NOMO-1 treated with DMSO at 0.1 percent for 48 hours (cell line): ENCODE measurements at regions not wholly inside any gene's neighbourhood (a gene's known extent, or its start where the extent isn't known, plus 50 kb on each side); places are given as distances from the start of the nearest gene placed in this dataset.
"Not testable (repeated sequence)": the region's sequence is repeated elsewhere in the genome, so short reads cannot be mapped to it uniquely, and the experiment has no call there.

Experiments
- DNase-seq: peaks from one replicate; lab custom pipeline; 2025; ENCODE audit not compliant: unreplicated experiment; lab: John Stamatoyannopoulos, UW

DNA sequence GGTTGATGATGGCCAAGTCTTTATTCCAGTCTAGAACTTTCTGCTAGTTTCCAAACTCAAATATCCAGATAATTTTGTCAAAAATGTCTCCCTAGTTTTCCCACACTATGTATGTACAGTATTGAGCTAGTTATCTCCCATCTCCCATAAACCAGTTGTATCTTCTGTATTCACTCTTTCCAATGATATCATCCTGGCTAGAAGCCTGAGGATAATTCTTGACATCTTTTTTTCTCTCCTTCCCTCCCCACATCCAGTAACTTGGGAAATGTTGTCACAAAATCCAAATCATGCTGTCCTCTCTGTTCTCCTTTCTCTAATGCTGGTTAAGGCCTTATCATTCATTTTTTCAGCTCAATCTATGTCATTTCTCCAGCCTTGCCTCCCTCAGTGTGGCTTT is 553.8 kb upstream of the FANCL start:
- no peak for DNase-seq

DNA sequence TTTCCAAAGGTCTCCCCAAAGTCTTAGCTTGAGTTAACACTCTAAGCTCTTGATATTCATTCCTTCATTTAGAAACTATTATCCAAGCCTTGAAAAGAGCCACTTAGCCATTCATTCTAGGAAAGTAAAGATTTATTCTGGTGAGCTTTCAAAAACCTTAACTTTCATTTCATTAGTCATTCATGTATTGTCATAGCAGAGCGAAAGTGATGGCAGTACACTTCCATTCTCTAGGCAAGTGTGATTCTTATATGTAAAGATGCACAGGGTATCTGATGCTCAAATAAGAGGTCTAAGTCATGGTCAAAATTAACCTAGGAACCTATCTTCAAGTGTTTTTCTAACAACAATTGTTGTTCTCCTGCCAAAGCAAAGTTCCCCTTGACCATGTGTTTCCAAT is 553.0 kb upstream of the FANCL start:
- no peak for DNase-seq

GRCh38 chr2:58788402-58788801 is 547.3 kb upstream of the FANCL start:
- DNase-seq = no peak

GRCh38 chr2:58770846-58771245 is 529.7 kb upstream of the FANCL start:
- no peak for DNase-seq

DNA sequence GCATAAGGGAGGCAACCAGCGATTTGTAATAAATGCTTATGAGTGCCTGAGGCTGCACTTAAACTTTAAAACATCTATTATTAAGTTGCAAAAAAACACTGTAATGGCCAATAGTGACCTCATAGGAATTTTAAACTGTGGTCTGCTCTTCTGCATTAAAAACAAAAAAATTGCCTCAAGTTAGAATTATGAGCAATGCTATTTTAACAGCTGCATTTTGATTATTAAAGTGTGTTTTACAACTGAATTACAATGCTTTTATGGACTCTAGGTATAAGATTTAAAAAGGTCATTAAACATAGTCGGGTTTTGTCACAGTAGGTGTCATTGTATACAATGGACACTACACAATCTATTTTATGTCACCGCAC is 528.7 kb upstream of the FANCL start:
- DNase-seq = no peak

- DNase-seq = no peak
Measured at GRCh38 chr2:58769111-58769863, 528.2 kb upstream of the FANCL start.

DNA sequence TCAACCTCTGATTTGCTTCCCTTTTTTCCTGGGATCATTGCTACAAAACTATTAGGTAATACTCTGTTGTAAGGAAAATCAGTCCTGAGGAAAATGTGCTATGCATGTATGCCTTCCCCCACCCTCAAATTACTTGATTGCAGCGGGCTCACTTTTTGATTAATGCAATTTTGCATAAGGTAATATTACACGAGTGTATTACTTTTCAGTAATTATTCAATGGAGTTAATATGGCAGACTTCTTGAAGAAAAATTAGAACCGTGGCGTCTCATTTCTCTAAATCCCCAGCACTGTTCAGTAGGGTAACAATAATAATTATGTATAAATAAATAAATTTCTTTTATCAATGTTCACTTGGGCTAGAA is 527.6 kb upstream of the FANCL start:
- no peak for DNase-seq

DNA sequence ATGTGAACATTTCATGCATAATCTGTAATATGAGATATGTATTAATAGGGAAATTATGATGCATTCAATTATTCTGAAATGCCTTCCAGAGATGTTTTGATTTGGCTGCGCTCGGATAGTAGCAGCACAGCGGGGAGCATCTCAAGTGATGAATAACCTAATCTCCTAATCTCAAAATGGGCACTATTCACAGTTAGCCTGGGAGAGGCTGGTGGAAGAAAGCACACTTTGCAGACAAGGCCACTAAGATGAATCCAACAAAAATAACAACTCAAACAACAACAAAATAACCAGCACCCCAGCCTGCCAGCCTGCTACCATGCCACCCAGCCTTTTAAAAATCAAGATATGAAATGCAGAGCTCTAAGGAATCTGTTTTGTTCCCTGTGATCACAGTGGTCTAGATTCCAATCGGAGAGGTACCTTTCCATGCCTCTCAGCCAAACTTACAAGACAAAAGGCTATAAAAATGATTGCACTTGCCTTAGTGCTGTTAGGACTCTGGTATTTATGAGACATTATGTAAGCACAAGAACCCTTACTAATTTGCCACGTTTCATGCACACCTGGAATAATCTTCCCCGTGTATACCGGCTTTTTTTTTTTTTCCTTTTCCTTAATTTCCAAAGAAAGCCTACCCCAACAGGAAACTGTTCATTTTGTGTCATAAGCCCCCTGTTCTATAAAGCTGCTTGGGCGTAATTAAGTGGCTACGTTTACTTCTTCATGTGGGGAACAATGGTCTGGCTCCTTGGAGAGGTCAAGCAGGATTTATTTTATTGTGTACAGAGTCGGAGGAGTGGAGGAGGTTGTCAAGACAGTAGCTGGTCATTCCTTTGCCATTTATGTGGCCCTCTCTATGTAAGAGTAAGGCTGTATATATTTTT is 526.9 kb upstream of the FANCL start:
- no peak for DNase-seq

- DNase-seq = no peak
Measured at GRCh38 chr2:58764338-58765104, 523.4 kb upstream of the FANCL start.

DNA sequence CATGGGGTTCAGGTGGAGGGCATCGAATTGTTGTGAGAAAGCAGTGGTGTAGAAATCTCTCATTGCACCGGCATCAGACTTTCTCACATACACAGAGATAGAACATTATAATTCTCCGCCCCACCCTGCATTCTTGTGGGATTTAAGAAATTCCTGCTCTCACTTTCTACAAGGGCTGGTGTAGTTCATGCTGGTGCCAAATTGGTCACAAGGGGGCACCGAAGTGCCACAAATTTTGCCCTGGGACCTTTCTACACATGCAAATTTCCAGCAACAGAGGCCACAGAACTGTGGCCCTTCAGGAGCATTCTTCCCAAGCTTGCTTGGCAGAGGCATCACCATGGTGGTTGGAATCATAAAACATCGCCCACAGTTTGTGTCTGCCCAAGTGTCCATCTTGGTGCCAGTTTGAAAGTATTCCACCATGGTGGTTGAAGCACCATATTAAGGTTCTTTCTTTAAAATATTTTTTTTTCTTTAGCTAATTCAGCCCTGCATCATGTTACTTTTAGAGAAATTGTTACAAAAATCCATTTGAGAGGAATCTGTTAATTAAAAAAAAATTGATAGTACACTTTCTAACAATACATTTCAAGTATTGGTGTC is 521.2 kb upstream of the FANCL start:
- peak; percentile 11 for DNase-seq

DNA sequence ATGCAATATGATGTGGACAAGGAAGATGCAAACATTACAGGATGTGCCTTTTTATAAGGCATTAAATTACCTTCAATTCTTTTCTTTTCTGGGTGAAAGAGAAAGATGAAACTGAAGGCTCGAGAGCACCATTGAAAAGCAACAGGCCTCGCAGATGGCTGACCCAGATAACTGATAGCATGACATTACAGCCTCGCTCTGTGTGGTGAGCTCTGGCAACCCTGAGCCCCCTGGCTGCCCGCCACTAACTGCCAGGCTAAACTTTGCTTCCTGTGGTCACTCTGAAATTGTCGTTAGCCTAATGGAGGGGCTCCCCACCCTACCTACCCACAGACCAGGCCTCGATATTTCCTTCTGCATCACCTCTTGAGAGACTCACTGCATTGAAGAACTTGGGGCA is 516.8 kb upstream of the FANCL start:
- no peak for DNase-seq

DNA sequence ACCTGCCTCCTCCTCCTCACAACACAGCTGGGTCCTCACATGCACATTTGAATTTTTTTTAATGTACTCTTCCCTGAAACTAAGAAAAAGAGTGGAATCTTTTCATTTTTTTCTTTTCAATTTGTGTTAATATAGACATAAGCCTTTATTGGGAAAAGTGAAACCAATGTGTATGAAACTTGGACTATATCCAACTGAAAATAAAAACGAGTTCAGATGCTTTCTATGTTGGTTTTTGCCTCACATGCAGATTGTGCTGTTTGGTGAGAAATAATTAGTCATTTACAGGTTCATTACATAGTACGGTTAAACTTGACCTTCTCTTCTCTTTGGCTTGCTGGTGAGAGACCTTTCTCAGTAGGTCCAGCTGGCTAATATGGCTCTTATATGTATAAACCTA is 515.2 kb upstream of the FANCL start:
- DNase-seq = no peak

GRCh38 chr2:58752507-58752906 is 511.4 kb upstream of the FANCL start:
- not testable (repeated sequence) for DNase-seq

DNA sequence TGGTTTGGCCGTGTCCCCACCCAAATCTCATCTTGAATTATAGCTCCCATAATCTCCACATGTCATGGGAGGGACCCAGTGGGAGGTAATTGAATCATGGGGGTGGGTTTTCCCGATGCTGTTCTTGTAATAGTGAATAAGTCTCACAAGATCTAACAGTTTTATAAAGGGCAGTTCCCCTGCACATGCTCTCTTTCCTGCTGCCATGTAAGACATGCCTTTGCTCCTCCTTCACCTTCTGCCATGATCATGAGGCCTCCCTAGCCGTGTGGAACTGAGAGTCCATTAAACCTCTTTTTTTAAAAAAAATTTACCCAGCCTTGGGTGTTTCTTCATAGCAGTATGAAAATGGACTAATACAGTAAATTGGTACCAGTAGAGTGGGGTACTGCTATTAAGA is 510.6 kb upstream of the FANCL start:
- not testable (repeated sequence) for DNase-seq

DNA sequence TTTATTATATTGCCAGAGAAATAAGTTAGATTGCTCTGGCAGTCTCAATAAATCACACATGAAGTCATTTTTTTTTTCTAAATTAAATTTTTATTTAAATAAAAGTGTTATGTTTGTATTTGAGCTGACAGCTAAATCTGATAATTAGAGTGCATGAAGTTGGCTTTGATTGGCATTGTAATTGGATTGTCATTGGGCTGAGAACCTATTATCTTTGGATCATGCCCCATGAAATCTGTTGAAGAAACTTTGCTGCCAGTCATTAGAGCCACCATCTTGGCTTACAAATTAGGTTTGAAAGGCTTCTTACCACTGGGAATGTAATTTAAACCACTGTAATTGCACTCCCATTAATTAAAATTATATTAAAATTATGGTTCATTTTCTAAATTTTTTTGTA is 507.9 kb upstream of the FANCL start:
- no peak for DNase-seq

GRCh38 chr2:58745334-58745733 is 504.2 kb upstream of the FANCL start:
- DNase-seq = not testable (repeated sequence)

DNA sequence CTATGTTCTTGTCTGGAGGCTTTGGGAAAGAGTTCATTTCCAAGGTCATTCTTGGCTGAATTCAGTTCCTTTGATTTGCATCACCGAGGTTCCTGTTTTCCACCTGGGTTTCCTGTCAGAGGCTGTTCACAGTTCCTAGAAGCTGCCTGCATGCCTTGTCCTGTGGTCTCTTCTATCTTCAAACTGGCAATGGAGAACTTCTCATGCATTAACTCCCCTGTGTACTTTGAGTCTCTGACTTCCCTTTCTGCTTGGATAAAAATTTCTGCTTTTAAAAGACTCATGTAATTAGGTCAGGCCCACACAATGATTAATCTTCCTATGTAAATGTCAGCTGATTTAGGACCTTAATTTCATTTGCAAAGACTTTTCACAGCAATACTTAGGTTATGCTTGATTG is 499.3 kb upstream of the FANCL start:
- peak; percentile 16 for DNase-seq

GRCh38 chr2:58739033-58739432 is 497.9 kb upstream of the FANCL start:
- no peak for DNase-seq

DNA sequence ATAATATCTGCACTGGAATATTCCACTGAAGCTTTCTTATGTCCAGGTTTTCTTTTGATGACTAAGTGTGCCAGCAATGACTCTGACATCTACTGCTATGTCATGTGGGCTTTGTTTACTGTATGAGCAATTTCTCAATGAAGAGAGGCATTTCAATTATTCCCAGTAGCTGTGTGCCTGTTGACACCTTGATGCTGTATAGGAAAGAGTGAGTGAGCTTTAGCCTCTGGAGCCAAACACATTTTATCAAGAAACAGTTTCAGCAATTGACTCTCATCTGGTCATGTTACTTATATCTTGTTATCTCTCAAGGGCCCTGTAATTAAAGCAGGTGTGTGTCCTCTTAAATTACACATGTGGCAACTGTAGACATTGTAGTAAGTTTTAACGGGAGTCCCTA is 493.2 kb upstream of the FANCL start:
- DNase-seq = no peak

GRCh38 chr2:58732999-58733398 is 491.9 kb upstream of the FANCL start:
- no peak for DNase-seq

DNA sequence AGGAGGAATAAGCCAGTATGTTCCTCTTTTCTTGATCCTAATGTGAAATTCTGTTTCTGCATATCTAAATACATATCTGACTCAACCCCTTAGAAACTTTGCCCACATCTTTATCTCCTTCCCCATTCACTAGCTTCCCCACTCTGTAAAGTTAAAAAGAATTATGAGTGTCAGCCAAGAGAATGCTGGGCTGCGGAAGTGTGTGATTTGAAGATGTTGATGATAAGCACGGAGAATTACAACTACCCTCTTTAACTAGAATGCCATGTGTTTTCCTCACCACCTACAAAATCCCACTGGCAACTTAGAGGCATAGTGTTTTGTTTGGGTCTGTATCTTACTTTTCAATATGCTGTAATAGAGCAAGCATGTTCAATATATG is 490.4 kb upstream of the FANCL start:
- peak; percentile 96 for DNase-seq
